HepG2 (cell line): ENCODE measurements at regions not wholly inside any gene's neighbourhood (a gene's known extent, or its start where the extent isn't known, plus 50 kb on each side); places are given as distances from the start of the nearest gene placed in this dataset.

Experiments
- ATAC-seq: fragments of 200-7000 bp; cut with Tn5 transposase; 3 replicates; pipeline ENCODE4 v1.9.1; 2020; ENCODE audit warnings: mild to moderate bottlenecking, moderate library complexity
- BruUV-seq: library from RNA; stranded (reverse); fragments of 400-500 nt; replicated peaks from 2 replicates; lab custom pipeline; 2021; lab: Mats Ljungman, UMichigan
- CTCF ChIA-PET: fragments of 300-600 bp; formaldehyde crosslinking; extraction: SDS; loops from one replicate; lab custom pipeline; 2021; ENCODE audit warnings: low total read pairs, inconsistent platforms, low intra/inter-chr PET ratio; lab: Yijun Ruan, JAX
- POLR2A ChIA-PET: fragments of 350-600 bp; sonication (Branson Sonifier 250); formaldehyde crosslinking; loops from one replicate; lab custom pipeline; 2020; ENCODE audit warnings: antibody characterized with exemption, inconsistent platforms; lab: Yijun Ruan, JAX
- DNase-seq: peaks from one replicate; pipeline ENCODE4 v3.0.0-alpha.2; 2015; ENCODE audit warnings: low spot score
- FAIRE-seq: peaks from 3 replicates; lab custom pipeline; 2011; peaks lifted over from hg19 to GRCh38; lab: Jason Lieb, UNC
- H2AFZ ChIP-seq: one replicate; pipeline ENCODE4 v1.6.1; 2011; ENCODE audit warnings: low read length, inconsistent platforms
- H3K27ac ChIP-seq: fragments of 300-600 bp; 3 replicates; pipeline ENCODE4 v1.8.0; 2011; ENCODE audit warnings: mixed run types, mild to moderate bottlenecking, mixed read lengths, low read length, inconsistent platforms; ENCODE audit not compliant: insufficient read depth; ENCODE audit errors: extremely low read length
- H3K27me3 ChIP-seq, 2 experiments: fragments of 200-600 bp in 1 of 2; 2 replicates in 1 of 2; 3 replicates in 1 of 2; pipeline versions ENCODE4 v1.6.0 to v1.8.0; 2011; ENCODE audit warnings: low read length in 2 of 2, mild to moderate bottlenecking in 2 of 2, moderate library complexity in 2 of 2, inconsistent platforms in 1 of 2; ENCODE audit not compliant: insufficient read depth in 2 of 2, control insufficient read depth in 1 of 2
- H3K36me3 ChIP-seq, 2 experiments: fragments of 200-600 bp in 1 of 2; replicated peaks in 1 of 2; 2 replicates in 1 of 2; 3 replicates in 1 of 2; pipeline versions ENCODE4 v1.5.1 to v1.8.0; 2011; ENCODE audit warnings: low read length in 2 of 2, inconsistent platforms in 1 of 2; ENCODE audit not compliant: insufficient read depth in 2 of 2, control insufficient read depth in 1 of 2
- H3K4me1 ChIP-seq: 2 replicates; pipeline ENCODE4 v1.5.1; 2012; ENCODE audit warnings: low read length, inconsistent platforms; ENCODE audit not compliant: insufficient read depth
- H3K4me2 ChIP-seq: 2 replicates; pipeline ENCODE4 v1.6.0; 2011; ENCODE audit warnings: low read depth, low read length, inconsistent platforms
- H3K4me3 ChIP-seq, 3 experiments: fragments of 200-600 bp in 1 of 3; sonication (generic), shearing (Covaris generic) in 1 of 3; replicated peaks in 1 of 3; 2 replicates each; pipeline ENCODE4 v1.5.1; 2011 to 2016; ENCODE audit warnings: low read length in 3 of 3, inconsistent platforms in 2 of 3, low read depth in 2 of 3, mild to moderate bottlenecking in 2 of 3, control low read depth in 1 of 3, mixed read lengths in 1 of 3; ENCODE audit not compliant: insufficient read depth in 1 of 3
- H3K79me2 ChIP-seq: one replicate; pipeline ENCODE4 v1.6.1; 2011; ENCODE audit warnings: low read length, inconsistent platforms; ENCODE audit not compliant: insufficient read depth
- H3K9ac ChIP-seq: 2 replicates; pipeline ENCODE4 v1.6.0; 2011; ENCODE audit warnings: mild to moderate bottlenecking, low read depth, low read length, inconsistent platforms; ENCODE audit not compliant: insufficient read depth
- H3K9me3 ChIP-seq: 2 replicates; pipeline ENCODE4 v1.5.1; 2012; ENCODE audit warnings: mild to moderate bottlenecking, low read length
- H4K20me1 ChIP-seq: 2 replicates; pipeline ENCODE4 v1.6.0; 2011; ENCODE audit warnings: inconsistent platforms, mild to moderate bottlenecking, low read length, moderate library complexity; ENCODE audit not compliant: insufficient read depth
- MZF1 ChIP-seq: sonication (generic); formaldehyde crosslinking; IDR thresholded peaks from 2 replicates; pipeline ENCODE4 v1.8.1; 2023; ENCODE audit warnings: mild to moderate bottlenecking, missing genetic modification reagents, borderline replicate concordance
- NR2F2 ChIP-seq: IDR thresholded peaks from 2 replicates; pipeline ENCODE4 v1.6.1; 2012; ENCODE audit warnings: low read depth, inconsistent platforms, borderline replicate concordance
- PRPF4 ChIP-seq: fragments of 200-400 bp; formaldehyde crosslinking; IDR thresholded peaks from 2 replicates; pipeline ENCODE4 v1.6.1; 2016; ENCODE audit warnings: low read length, low read depth; ENCODE audit not compliant: poor library complexity, severe bottlenecking
- RARG ChIP-seq: sonication (generic); formaldehyde crosslinking; IDR thresholded peaks from 2 replicates; pipeline ENCODE4 v1.4.0; 2020; ENCODE audit warnings: low read depth, mild to moderate bottlenecking, missing genetic modification reagents
- TAF1 ChIP-seq: sonication (generic); formaldehyde crosslinking; IDR thresholded peaks from 2 replicates; pipeline ENCODE4 v1.4.0; 2020; ENCODE audit warnings: missing genetic modification reagents
- ZNF230 ChIP-seq: sonication (generic); formaldehyde crosslinking; IDR thresholded peaks from 2 replicates; pipeline ENCODE4 v1.4.0; 2020; ENCODE audit warnings: mild to moderate bottlenecking, missing genetic modification reagents
- ZNF383 ChIP-seq: sonication (generic); formaldehyde crosslinking; IDR thresholded peaks from 2 replicates; pipeline ENCODE4 v1.4.0; 2020; ENCODE audit warnings: missing genetic modification reagents, mild to moderate bottlenecking, borderline replicate concordance
- ZNF644 ChIP-seq: IDR thresholded peaks from 2 replicates; pipeline ENCODE4 v1.6.1; 2016; ENCODE audit warnings: low read depth
- ZNF724P ChIP-seq: sonication (generic); formaldehyde crosslinking; IDR thresholded peaks from 2 replicates; pipeline ENCODE4 v1.8.0; 2022; ENCODE audit warnings: missing genetic modification reagents, borderline replicate concordance
- WGBS: methylation state at CpG from one replicate; pipeline ENCODE4 v1.1.6; 2017; ENCODE audit warnings: low lambda C conversion rate; 5-methylcytosine and 5-hydroxymethylcytosine counted together
- in situ Hi-C: cut with HindIII; loops from 2 replicates; pipeline ENCODE4 v1.10.0; 2017; ENCODE audit warnings: low pct_unique_long_range_greater_than_20kb; ENCODE audit not compliant: extremely low pct_ligation_motif_present
- intact Hi-C: fragments of 100-400 bp; cut with micrococcal nuclease; formaldehyde crosslinking; loops from one replicate; pipeline ENCODE4 v1.10.0; 2022; ENCODE audit not compliant: unreplicated experiment
- TF ChIP-seq, protein P1 (sequence below): sonication (generic); formaldehyde crosslinking; IDR thresholded peaks from 2 replicates; pipeline ENCODE4 v1.8.1; 2023; ENCODE audit warnings: mild to moderate bottlenecking, missing genetic modification reagents
- TF ChIP-seq, protein P2 (sequence below): sonication (generic); formaldehyde crosslinking; IDR thresholded peaks from 2 replicates; pipeline ENCODE4 v1.4.0; 2020; ENCODE audit warnings: missing genetic modification reagents; ENCODE audit errors: not compliant biosample characterization

DNA sequence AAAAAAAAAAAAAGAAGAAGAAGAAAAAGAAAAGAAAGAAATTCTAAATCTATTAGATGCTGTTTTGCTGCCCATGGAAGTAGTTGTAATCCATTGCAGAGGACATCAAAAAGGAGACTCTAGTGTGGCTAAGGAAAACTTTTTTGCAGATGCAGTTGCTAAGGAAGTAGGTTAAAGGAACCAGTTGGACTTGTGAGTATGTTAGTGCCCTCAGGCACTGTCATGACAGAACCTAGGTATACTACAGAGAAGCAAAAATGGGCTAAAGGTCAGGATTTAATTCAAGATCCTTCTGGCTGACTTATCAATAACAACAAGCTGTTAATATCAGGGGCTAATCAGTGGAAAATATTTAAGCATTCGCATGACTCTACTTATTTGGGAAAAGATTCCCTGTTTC is 1571.6 kb upstream of the FLRT2 start:
- Histone ChIP-seq H2AFZ (no peak overlapping the region), H3K9me3 (peaks cover 84% of the 10 kb centered on the region), H3K4me1 (no peaks in the 10 kb centered on the region), H3K4me2 (no peak overlapping the region), H4K20me1 (no peaks in the 10 kb centered on the region), H3K36me3 (no peaks in the 10 kb centered on the region), H3K27me3 (no peaks in the 10 kb centered on the region; a peak in 1 of 5 replicates), H3K4me3 (no peak overlapping the region), H3K79me2 (no peaks in the 10 kb centered on the region), H3K27ac (no peak overlapping the region), H3K9ac (no peak overlapping the region)
- FAIRE-seq (no peak), ATAC-seq (no peak), DNase-seq (no peak)
- no TSS peak for BruUV-seq
- 13% methylated on average over 1 of the region's 1 CpG for WGBS
- ChIA-PET CTCF (no interaction called here), POLR2A (no interaction called here)
- intact Hi-C loops, result no loop called here
- in situ Hi-C loops, result no loop called here
- TF ChIP-seq NR2F2, result no peak
- no peak for TF ChIP-seq MZF1 (CRISPR knock-in tag)
- TF ChIP-seq ZNF383 (CRISPR knock-in tag), result no peak
- no peak for TF ChIP-seq ZNF724P (CRISPR knock-in tag)
- TF ChIP-seq TAF1 (CRISPR knock-in tag), result no peak
- TF ChIP-seq ZNF644 (CRISPR knock-in tag), result no peak
- TF ChIP-seq, protein P1, sequence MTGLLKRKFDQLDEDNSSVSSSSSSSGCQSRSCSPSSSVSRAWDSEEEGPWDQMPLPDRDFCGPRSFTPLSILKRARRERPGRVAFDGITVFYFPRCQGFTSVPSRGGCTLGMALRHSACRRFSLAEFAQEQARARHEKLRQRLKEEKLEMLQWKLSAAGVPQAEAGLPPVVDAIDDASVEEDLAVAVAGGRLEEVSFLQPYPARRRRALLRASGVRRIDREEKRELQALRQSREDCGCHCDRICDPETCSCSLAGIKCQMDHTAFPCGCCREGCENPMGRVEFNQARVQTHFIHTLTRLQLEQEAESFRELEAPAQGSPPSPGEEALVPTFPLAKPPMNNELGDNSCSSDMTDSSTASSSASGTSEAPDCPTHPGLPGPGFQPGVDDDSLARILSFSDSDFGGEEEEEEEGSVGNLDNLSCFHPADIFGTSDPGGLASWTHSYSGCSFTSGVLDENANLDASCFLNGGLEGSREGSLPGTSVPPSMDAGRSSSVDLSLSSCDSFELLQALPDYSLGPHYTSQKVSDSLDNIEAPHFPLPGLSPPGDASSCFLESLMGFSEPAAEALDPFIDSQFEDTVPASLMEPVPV (CRISPR knock-in tag), result no peak
- no peak for TF ChIP-seq ZNF230 (CRISPR knock-in tag)
- TF ChIP-seq, protein P2, sequence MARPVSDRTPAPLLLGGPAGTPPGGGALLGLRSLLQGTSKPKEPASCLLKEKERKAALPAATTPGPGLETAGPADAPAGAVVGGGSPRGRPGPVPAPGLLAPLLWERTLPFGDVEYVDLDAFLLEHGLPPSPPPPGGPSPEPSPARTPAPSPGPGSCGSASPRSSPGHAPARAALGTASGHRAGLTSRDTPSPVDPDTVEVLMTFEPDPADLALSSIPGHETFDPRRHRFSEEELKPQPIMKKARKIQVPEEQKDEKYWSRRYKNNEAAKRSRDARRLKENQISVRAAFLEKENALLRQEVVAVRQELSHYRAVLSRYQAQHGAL (CRISPR knock-in tag), result no peak
- TF ChIP-seq RARG (CRISPR knock-in tag), result no peak
- no peak for TF ChIP-seq PRPF4
